Keratinocyte (primary cell): ENCODE measurements at regions not wholly inside any gene's neighbourhood (a gene's known extent, or its start where the extent isn't known, plus 50 kb on each side); places are given as distances from the start of the nearest gene placed in this dataset.

Source experiments
- DNase-seq: peaks from one replicate; pipeline ENCODE4 v3.0.0-alpha.2; 2011; ENCODE audit warnings: low read depth, missing footprints, low spot score
- FAIRE-seq: peaks from 2 replicates; lab custom pipeline; 2011; peaks lifted over from hg19 to GRCh38; lab: Jason Lieb, UNC
- H2AFZ ChIP-seq: 2 replicates; pipeline ENCODE4 v1.6.0; 2012; ENCODE audit warnings: low read length, control low read depth, inconsistent platforms; ENCODE audit not compliant: control insufficient read depth
- H3K27ac ChIP-seq: 2 replicates; pipeline ENCODE4 v1.5.1; 2011; ENCODE audit warnings: low read length; ENCODE audit not compliant: control insufficient read depth, insufficient read depth
- H3K27me3 ChIP-seq: 3 replicates; pipeline ENCODE4 v1.6.0; 2011; ENCODE audit warnings: low read length; ENCODE audit not compliant: control insufficient read depth, insufficient read depth; ENCODE audit errors: extremely low read depth
- H3K36me3 ChIP-seq, 2 experiments: 2 replicates in 1 of 2; 3 replicates in 1 of 2; pipeline ENCODE4 v1.5.1; 2011; ENCODE audit warnings: low read length in 2 of 2, mild to moderate bottlenecking in 1 of 2; ENCODE audit not compliant: control insufficient read depth in 2 of 2, insufficient read depth in 2 of 2; ENCODE audit errors: extremely low read depth in 1 of 2
- H3K4me1 ChIP-seq: 3 replicates; pipeline ENCODE4 v1.5.1; 2011; ENCODE audit warnings: low read length; ENCODE audit not compliant: control insufficient read depth, insufficient read depth; ENCODE audit errors: extremely low read depth
- H3K4me2 ChIP-seq: 3 replicates; pipeline ENCODE4 v1.6.0; 2011; ENCODE audit warnings: low read depth, low read length; ENCODE audit not compliant: control insufficient read depth, insufficient read depth; ENCODE audit errors: extremely low read depth
- H3K4me3 ChIP-seq, 3 experiments: fragments of 200-600 bp in 1 of 3; sonication (generic) in 1 of 3; 2 replicates in 2 of 3; 3 replicates in 1 of 3; pipeline ENCODE4 v1.5.1; 2011 to 2016; ENCODE audit warnings: low read length in 3 of 3, mild to moderate bottlenecking in 3 of 3, control low read depth in 2 of 3, inconsistent platforms in 1 of 3, low read depth in 1 of 3, mixed read lengths in 1 of 3, mixed run types in 1 of 3, moderate library complexity in 1 of 3; ENCODE audit not compliant: control insufficient read depth in 2 of 3, insufficient read depth in 2 of 3; ENCODE audit errors: extremely low read depth in 1 of 3
- H3K79me2 ChIP-seq: 2 replicates; pipeline ENCODE4 v1.6.0; 2012; ENCODE audit warnings: low read length; ENCODE audit not compliant: control insufficient read depth, insufficient read depth
- H3K9ac ChIP-seq: 3 replicates; pipeline ENCODE4 v1.6.0; 2011; ENCODE audit warnings: low read length; ENCODE audit not compliant: control insufficient read depth, insufficient read depth; ENCODE audit errors: extremely low read depth
- H3K9me1 ChIP-seq: 3 replicates; pipeline ENCODE4 v1.6.0; 2011; ENCODE audit warnings: low read length; ENCODE audit not compliant: control insufficient read depth, insufficient read depth; ENCODE audit errors: extremely low read depth
- H3K9me3 ChIP-seq: 2 replicates; pipeline ENCODE4 v1.5.1; 2012; ENCODE audit warnings: low read depth, low read length; ENCODE audit not compliant: control insufficient read depth
- H4K20me1 ChIP-seq: 3 replicates; pipeline ENCODE4 v1.6.0; 2011; ENCODE audit warnings: low read length; ENCODE audit not compliant: control insufficient read depth, insufficient read depth; ENCODE audit errors: extremely low read depth
- CTCF ChIP-seq, 3 experiments: IDR thresholded peaks in 1 of 3; conservative IDR thresholded peaks in 1 of 3; optimal IDR thresholded peaks in 1 of 3; 2 replicates in 2 of 3; 3 replicates in 1 of 3; pipeline versions ENCODE3 to v1.5.1; 2011; ENCODE audit warnings: low read length in 3 of 3, mild to moderate bottlenecking in 3 of 3, moderate library complexity in 2 of 3, control low read depth in 1 of 3, inconsistent platforms in 1 of 3; ENCODE audit not compliant: insufficient read depth in 2 of 3; ENCODE audit errors: extremely low read depth in 1 of 3
- EZH2 ChIP-seq: IDR thresholded peaks from one replicate; pipeline ENCODE4 v1.6.1; 2012; ENCODE audit warnings: inconsistent platforms, mild to moderate bottlenecking, low read length, moderate library complexity
- dilution Hi-C: fragments of 300-500 bp; cut with MboI; formaldehyde crosslinking; loops from one replicate; pipeline ENCODE4 v1.7.0; 2020; ENCODE audit warnings: low sequenced_read_pairs; ENCODE audit not compliant: extremely low pct_ligation_motif_present

GRCh38 chr3:110246796-110247376 is 824.7 kb upstream of the NECTIN3 start:
- no peaks in the 10 kb centered on the region for H3K79me2 ChIP-seq
- no peak overlapping the region for H3K9ac ChIP-seq
- no peak for TF ChIP-seq EZH2
- TF ChIP-seq CTCF (optimal IDR thresholded peaks at IDR 0.05 in 1 of 3, IDR thresholded peaks at IDR 0.05 in 1 of 3, conservative IDR thresholded peaks at IDR 0.05 in 1 of 3; ENCODE audit: extremely low read depth in 1 of 3, insufficient read depth in 2 of 3, low read length in 3 of 3): no peak
- H4K20me1 ChIP-seq: no peaks in the 10 kb centered on the region
- H3K4me3 ChIP-seq: no peak overlapping the region
- no peak overlapping the region for H3K4me2 ChIP-seq
- H3K27me3 ChIP-seq: no peaks in the 10 kb centered on the region
- no peak for DNase-seq
- FAIRE-seq: no peak
- H3K36me3 ChIP-seq: no peaks in the 10 kb centered on the region
- H3K9me1 ChIP-seq: no peaks in the 10 kb centered on the region
- no peaks in the 10 kb centered on the region for H3K9me3 ChIP-seq
- H2AFZ ChIP-seq: no peak overlapping the region
- H3K4me1 ChIP-seq: no peaks in the 10 kb centered on the region
- dilution Hi-C loops: no loop called here
- H3K27ac ChIP-seq: no peak overlapping the region

GRCh38 chr3:110248666-110249065 is 823.0 kb upstream of the NECTIN3 start:
- H2AFZ ChIP-seq: no peak overlapping the region
- H4K20me1 ChIP-seq: no peaks in the 10 kb centered on the region
- no peaks in the 10 kb centered on the region for H3K79me2 ChIP-seq
- no peaks in the 10 kb centered on the region for H3K4me1 ChIP-seq
- dilution Hi-C loops: no loop called here
- H3K9me3 ChIP-seq: no peaks in the 10 kb centered on the region
- FAIRE-seq (no peak), DNase-seq (no peak)
- H3K27me3 ChIP-seq: no peaks in the 10 kb centered on the region
- no peak overlapping the region for H3K4me3 ChIP-seq
- TF ChIP-seq CTCF (optimal IDR thresholded peaks at IDR 0.05 in 1 of 3, IDR thresholded peaks at IDR 0.05 in 1 of 3, conservative IDR thresholded peaks at IDR 0.05 in 1 of 3; ENCODE audit: extremely low read depth in 1 of 3, insufficient read depth in 2 of 3, low read length in 3 of 3): no peak
- TF ChIP-seq EZH2: no peak
- H3K9ac ChIP-seq: no peak overlapping the region
- no peaks in the 10 kb centered on the region for H3K36me3 ChIP-seq
- no peak overlapping the region for H3K27ac ChIP-seq
- no peaks in the 10 kb centered on the region for H3K9me1 ChIP-seq
- no peak overlapping the region for H3K4me2 ChIP-seq
